ENCODE measurements at regions not wholly inside any gene's neighbourhood (a gene's known extent, or its start where the extent isn't known, plus 50 kb on each side); places are given as distances from the start of the nearest gene placed in this dataset.
A peak's percentile ranks its signal among the peaks of the same experiment; 100 is the strongest.
"Not testable (repeated sequence)": the region's sequence is repeated elsewhere in the genome, so short reads cannot be mapped to it uniquely, and the experiment has no call there.

- DNase-seq (ENCODE audit: low spot score) = no peak
Measured at GRCh38 chr6:132045877-132046276, 94.7 kb upstream of the CCN2 start.

GRCh38 chr6:132043148-132043547, 92.0 kb upstream of the CCN2 start:
- no peak for DNase-seq (ENCODE audit: low spot score)

GRCh38 chr6:132041706-132042105, 90.5 kb upstream of the CCN2 start:
- DNase-seq (ENCODE audit: low spot score) = no peak

- DNase-seq (ENCODE audit: low spot score) = no peak
Measured at GRCh38 chr6:132028029-132028428, 76.9 kb upstream of the CCN2 start.

GRCh38 chr6:132025468-132025867, 74.3 kb upstream of the CCN2 start:
- no peak for DNase-seq (ENCODE audit: low spot score)

- DNase-seq (ENCODE audit: low spot score) = no peak
Measured at GRCh38 chr6:132023490-132023889, 72.3 kb upstream of the CCN2 start.

GRCh38 chr6:132021552-132022375, 70.6 kb upstream of the CCN2 start:
- DNase-seq (ENCODE audit: low spot score) = no peak

- not testable (repeated sequence) for DNase-seq (ENCODE audit: low spot score)
Measured at GRCh38 chr6:132020918-132021317, 69.7 kb upstream of the CCN2 start.

GRCh38 chr6:132020138-132020581, 69.0 kb upstream of the CCN2 start:
- DNase-seq (ENCODE audit: low spot score) = peak; percentile 61

GRCh38 chr6:132019586-132019985, 68.4 kb upstream of the CCN2 start:
- no peak for DNase-seq (ENCODE audit: low spot score)

GRCh38 chr6:132017942-132018341, 66.8 kb upstream of the CCN2 start:
- no peak for DNase-seq (ENCODE audit: low spot score)

- DNase-seq (ENCODE audit: low spot score) = no peak
Measured at GRCh38 chr6:132016396-132016795, 65.2 kb upstream of the CCN2 start.

GRCh38 chr6:132011582-132011981, 60.4 kb upstream of the CCN2 start:
- DNase-seq (ENCODE audit: low spot score) = peak; percentile 20

GRCh38 chr6:132009175-132009574, 58.0 kb upstream of the CCN2 start:
- DNase-seq (ENCODE audit: low spot score) = no peak

GRCh38 chr6:132007474-132008190, 56.5 kb upstream of the CCN2 start:
- peak; percentile 15 for DNase-seq (ENCODE audit: low spot score)

- no peak for DNase-seq (ENCODE audit: low spot score)
Measured at GRCh38 chr6:132005178-132005577, 54.0 kb upstream of the CCN2 start.

GRCh38 chr6:132004668-132005067, 53.5 kb upstream of the CCN2 start:
- DNase-seq (ENCODE audit: low spot score) = no peak

- DNase-seq (ENCODE audit: low spot score) = no peak
Measured at GRCh38 chr6:132003516-132004178, 52.5 kb upstream of the CCN2 start.

All from AG20443 (cell line).